GM21526 (cell line): ENCODE measurements at regions not wholly inside any gene's neighbourhood (a gene's known extent, or its start where the extent isn't known, plus 50 kb on each side); places are given as distances from the start of the nearest gene placed in this dataset.
"Not testable (repeated sequence)": the region's sequence is repeated elsewhere in the genome, so short reads cannot be mapped to it uniquely, and the experiment has no call there.

Experiments used
- ATAC-seq: cut with Tn5 transposase; IDR thresholded peaks from one replicate; pipeline ENCODE4 v1.9.1; 2021; ENCODE audit warnings: moderate library complexity; ENCODE audit not compliant: unreplicated experiment, low FRiP score

DNA sequence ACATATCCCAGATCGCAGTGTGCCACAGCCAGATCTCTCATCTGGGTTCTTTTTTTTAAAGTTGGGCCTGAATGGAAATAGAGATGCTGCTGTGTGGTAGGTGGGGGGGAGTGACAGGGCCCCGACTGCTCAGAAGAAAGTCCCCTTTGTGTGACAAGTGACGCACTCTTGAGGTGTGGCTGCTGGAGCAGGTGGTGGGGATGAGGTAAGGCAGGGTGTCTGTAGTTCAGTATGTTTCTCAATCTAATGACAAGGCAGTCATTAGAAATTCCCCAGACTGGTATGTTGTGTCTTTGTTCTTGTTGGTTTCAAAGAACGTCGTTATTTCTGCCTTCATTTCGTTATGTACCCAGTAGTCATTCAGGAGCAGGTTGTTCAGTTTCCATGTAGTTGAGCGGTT, 128.8 kb upstream of the TACR1 start:
- no peak for ATAC-seq

DNA sequence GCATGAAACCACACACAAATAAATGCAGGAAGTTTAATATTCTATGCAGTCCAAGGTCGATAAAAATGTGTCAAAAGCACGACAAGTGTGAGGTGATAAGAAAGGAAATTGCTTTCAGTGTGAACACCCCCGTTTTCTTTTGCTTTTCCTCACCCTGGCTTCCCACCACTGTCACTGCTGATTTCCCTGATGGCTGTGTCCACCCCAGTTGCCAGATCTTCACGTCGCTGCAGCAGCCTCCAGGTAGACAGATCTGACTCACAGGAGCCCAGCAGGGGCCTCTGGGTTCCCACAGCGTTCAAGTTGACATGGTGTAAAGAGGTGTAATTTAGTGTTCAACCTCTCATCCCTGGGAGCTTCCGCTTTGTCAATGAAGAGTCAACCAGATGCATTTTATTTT, 128.0 kb upstream of the TACR1 start:
- no peak for ATAC-seq

DNA sequence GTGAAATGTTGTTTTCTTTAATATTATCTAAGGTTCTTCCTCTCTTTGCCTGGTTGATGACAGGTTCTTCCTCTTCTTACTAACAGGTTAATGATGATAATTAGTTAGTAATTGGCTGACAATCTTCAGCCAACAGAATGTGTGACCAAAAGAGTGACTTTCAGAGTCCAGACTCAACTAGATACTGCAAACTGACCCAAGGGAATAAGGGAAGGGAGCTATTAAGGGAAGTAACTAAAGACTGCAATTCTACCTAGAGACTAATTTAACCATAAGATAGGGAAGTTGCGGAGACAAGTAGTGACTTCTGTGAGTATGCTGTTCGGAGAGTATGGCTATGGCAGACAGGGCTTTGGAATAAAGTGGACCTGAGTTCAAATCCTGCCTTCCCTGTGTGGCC, 127.3 kb upstream of the TACR1 start:
- ATAC-seq, result no peak

DNA sequence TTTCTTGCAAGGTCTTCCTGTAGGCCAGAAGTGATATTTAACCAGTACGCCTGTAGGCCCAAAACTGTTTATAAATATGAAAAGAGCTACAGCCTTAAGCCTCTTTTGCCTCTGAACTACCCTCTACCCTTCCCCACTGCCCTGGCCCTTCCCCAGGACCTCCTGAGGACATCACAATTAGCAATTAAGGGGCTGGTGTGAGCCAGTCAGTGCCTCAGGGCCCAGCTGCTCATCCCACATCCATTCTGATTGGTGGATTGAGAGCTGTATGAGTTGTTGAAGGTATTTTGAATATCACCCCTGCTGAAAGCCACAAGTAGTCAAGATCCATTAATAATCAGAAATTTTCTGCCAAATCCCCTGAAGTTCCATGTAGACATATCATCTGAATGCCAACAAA, 126.3 kb upstream of the TACR1 start:
- ATAC-seq, result no peak

DNA sequence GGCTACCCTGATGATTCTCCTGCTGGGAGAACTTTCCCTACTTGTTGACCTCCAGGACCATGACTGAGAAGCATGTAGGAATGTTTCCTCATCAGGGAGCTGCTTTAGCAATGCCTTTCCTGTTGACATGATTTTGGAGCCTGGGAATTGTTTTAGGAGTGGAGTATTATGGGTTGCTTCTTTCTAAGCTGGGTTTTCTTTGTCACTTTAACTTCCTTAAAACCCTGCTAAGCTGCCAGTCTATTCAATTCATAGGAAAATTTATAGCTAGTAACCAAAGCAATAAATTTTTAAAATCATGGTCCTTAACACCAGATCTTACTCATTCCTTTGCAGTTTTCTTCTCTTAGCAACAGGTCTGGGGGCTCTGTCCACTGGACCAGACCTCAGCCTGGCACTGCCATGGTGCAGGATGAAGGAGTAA, 125.6 kb upstream of the TACR1 start:
- no peak for ATAC-seq

DNA sequence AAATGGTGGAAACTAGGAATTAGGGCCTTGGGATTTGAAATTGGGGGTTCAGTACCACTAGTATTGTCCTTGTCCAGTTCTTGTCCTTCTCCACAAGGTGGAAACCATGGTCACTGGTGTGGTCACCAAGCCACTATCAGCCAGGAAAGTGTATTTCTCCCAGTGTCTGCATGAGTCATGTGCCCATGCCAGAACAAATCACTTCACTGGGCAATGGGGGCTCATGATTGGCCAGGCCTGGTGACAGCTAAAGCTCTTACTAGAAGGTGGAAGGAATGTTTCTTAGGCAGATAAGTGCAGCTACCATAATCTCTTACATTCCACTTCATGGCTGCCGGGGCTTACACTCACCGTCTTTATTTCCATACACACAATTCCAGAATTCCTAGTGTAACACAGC, 124.8 kb upstream of the TACR1 start:
- ATAC-seq, result no peak

DNA sequence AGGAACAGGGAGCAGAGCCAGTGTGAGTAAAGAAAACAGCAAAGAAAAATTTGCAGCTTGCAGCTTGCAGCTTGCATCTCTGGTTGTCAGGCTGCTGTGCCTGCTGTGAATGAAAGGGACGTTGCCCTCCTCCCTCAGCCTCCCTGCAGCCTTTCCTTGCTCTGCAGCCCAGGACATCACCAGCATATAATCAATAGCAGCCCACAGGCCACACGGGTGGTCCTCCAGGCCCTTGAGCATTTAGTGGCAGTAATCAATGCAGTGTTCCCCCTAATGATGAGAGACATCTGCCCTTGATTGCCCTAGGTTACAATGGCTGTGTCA, 122.2 kb upstream of the TACR1 start:
- ATAC-seq, result no peak

DNA sequence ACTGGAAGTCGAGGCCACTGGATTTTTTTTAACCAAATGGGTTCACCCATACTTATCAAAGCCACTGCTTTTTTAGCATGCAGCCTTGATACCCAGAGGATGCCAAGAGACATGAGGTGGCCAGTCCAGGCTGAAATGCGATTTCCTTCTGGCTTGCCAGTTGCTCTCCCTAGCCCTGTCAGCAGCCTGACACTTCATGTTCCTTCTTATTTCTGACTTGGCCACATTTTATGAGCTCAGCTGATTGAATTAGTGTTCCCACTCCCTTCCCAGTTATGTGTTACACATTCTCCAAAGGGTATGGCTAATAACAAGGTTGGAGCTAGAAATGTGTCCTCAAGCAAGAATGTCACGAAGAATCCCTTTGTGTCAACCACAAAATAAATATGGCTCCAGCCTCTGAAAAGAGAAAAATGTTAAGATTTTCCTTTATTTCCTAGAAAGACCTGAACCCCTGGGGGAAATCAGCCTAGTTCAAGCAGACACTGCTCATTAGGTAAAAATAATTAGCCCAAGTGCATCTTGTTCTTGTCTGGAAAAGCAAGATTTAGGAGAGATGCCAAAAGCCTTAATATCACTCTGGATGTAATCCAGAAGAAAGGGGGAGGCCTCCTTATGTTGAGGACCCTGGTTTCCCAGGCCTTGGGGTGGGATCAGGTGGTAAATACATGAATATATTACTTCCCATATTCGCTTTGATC, 121.7 kb upstream of the TACR1 start:
- no peak for ATAC-seq

DNA sequence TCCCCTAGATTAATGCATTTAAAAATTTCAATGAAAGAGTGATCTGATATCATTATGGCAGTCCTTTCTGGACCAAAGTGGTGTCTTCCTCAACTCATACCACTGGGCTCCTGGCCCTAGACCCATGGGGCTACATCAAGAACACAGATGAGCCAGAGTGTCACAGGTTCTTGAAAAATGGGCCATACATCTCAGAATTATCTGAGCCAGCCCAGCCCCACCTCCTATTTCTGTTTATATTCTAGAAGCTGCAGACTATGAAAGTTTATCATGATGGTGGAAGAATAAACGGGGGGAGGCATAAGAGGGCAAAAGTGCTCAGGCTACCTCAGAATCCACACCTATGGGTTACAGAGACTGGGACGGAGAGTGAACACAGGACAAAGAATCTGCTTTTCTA, 120.6 kb upstream of the TACR1 start:
- ATAC-seq, result no peak

DNA sequence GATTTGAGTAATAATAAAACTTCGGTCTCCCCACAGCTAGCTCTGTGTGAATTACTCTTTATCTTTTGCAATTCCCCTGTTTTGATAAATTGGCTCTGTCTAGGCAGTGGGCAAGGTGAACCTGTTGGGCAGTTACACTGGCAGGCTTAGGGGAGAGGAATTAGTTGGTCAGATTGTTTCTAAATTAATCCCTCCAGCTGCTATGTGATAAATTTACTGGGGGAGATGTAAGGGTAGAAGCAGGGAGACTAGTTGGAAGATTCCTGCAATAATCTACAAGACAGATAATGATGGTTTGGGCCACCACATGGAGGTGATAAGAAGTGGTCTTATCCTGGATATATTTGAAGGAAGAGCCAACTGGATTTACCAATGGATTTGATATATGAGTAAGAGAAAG, 118.5 kb upstream of the TACR1 start:
- no peak for ATAC-seq

DNA sequence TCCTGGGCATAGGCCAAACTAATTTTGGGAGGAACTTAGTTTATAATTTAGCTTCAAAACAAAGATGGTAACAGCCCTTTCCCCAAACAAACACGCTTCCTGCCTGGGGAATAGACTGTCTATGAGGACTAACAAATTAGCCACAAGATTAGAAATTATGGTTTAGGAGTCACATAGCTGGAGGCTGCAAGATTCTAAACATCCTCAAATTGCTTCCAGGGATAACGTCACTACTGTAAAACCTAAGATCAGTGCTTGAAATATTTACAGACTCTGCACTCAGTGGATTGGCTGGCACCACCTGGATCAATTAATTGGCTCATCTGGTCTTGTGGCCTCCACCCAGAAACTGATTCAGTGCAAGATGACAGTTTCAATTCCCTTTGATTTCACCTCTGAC, 118.0 kb upstream of the TACR1 start:
- no peak for ATAC-seq

DNA sequence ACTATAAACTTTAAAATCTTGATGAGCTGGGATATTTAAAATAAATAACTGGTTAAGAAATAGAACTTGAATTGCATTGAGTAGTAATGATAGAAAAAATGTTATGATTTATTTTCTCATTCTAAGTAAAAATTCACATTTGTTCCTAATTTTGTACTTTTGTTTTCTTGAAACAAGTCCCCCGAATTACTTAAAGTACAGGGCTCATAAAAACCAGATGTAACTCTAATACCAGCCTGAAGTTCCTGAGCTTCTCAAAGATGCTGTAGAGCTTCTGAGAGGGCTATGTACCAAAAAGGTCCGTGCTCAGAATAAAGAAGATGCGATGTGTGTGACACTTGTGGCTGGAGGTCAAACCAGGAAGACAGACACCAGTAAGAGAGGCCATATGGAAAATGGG, 116.1 kb upstream of the TACR1 start:
- ATAC-seq, result no peak

DNA sequence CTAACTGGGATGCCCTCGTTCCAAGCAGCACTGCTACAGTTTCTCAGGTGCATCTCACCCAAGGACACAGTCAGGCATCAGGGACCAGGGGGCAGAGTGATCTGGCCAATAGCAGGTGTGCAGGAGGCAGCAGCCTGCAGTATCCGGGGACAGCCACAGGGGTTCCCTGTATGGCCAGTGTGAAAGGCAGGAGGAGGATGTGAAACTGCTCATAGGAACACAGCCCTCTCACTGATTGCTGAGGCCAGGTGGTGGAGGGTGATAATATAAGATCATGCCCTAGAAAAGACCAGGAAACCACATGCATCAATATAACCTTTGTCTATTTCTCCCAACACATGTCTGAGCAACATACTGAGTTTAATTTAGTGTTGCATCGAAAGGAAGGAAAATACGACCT, 112.7 kb upstream of the TACR1 start:
- peak; percentile 100 for ATAC-seq

DNA sequence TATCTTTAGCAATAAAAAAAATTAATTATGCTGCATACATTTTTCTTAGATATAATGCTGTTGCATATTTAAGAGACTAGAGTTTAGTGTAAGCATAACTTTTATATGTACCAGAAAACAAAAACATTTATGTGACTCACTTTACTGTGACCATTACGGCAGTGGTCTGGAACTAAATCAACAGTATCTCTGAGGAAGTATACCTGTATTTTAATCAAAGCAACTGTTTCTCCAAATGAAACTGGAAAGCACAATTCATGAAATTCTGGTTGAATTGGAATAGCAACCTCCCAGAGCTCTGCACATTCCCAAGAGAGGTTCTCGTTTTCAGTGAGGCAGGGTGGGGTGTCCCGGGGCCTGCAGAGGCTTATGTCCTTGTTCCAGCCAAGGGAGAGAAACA, 112.2 kb upstream of the TACR1 start:
- ATAC-seq, result no peak

DNA sequence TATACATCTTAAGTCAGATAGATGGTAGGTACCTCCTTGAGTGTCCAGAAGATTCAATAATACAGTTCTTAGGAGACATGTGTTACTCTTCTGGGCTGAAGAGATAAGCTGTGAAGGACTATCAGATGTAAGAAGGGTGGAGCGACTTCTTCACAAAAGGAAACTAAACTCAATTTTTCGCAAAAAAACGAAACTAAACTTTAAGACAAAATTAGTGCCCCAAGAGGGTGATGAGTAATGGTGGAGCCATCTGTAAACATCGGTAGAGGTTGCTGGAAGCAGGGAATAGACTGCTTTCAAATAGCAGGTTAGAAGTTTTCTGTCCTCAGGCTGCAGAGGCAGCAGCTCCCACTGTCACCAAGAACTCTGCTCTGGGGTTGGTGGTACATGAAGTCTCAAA, 111.6 kb upstream of the TACR1 start:
- ATAC-seq, result no peak

DNA sequence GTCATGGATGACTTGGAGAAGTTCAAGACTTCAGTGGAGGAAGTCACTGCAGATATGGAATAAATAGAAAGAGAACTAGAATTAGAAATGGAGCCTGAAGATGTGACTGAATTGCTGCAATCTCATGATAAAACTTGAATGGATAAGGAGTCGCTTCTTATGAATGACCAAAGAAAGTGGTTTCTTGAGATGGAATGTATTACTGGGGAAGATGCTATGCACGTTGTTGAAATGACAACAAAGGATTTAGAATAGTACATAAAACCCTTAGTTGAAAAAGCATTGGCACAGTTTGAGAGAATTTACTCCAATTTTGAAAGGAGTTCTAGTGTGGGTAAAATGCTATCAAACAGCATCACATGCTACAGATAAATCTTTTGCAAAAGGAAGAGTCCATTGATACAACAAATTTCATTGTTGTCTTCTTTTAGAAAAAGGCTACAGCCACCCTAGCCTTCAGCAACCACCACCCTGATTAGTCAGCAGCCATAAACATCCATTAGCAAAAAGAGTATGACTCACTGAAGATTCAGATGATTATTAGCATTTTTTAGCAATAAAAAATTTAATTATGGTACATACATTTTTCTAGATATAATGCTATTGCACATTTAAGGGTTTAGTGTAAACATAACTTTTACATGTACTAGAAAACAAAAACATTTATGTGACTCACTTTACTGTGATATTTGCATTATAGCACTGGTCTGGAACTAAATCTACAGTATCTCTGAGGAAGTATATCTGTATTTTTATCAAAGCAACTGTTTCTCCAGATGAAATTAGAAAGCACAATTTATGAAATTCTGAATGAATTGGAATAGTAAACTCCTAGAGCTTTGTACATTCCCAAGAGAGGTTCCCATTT, 110.5 kb upstream of the TACR1 start:
- no peak for ATAC-seq

DNA sequence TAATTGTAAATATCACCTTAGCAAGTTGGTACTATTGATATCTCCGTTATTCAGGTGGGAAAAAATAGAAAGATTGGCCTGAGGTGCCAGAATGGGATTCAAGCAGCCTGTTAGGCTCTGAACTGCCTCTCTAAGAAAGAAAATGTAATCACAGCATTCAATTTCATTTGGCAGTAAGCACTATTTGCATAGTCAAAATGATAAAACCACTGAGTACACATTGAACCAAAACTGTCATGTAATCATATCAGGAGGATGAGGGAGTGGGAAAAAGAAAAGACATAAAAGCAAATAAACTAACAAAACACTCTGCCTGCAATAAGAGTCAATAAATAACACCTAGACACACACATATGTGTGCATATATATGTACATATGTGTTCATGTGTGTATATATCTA, 103.9 kb upstream of the TACR1 start:
- no peak for ATAC-seq

DNA sequence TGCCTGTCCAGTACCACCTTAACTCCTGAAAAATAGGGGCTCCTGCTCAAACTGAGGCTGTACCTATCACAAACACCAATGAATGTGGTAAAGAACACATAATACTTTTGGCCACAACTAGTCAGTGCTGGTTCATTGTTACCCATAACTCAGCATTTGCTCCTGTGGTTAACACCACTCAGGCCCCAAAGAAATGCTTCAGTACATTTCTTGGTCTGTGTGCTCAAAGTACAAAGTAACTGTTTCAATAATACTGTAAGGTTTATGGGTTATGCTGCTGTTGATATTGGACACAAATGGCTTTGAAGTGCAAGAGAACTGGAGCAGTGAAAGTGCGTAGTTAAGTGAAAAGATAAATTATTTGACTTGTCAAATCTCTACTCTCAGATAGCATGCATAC, 95.0 kb upstream of the TACR1 start:
- ATAC-seq, result no peak

DNA sequence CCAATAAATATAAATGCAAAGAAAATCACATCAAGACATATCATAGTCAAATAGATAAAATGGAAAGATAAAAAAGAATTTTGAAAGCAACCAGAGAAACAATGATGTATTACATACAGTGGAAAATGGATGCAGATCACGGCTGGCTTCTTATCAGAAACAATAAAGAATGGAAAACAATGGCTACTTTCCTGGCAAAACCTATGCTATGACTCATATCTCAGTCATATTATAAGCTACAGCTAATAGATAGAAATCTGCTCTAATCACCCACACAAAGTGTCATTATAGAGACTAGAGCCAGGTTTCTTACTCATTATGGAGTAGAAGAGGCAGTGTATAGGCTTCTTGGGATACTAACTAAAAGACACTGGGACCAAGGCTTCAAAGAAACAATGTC, 93.5 kb upstream of the TACR1 start:
- no peak for ATAC-seq

DNA sequence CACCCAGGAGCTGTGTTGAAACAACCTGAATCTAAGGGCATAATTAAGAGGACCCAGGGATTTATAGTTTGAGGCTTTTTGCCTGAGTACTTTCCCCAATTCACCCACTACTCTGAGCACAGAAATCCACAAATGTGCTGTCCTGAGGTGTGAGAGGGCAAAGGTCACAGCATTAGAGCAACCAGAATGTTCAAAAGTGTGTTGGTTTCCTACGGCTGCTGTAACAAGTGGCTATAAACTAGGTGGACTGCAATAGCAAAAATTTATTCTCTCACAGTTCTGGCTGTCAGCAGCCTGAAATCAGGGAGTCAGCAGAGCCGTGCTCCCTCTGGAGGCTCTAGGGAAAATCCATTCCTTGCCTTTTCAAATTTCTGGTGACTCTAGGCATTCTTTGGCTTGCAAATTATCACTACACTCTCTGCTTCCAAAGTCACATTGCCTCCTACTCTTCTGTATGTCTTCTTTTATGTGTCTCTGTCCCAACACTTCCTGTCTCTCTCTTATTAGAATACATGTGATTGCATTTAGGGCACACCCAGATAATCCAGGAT, 91.4 kb upstream of the TACR1 start:
- ATAC-seq, result no peak

DNA sequence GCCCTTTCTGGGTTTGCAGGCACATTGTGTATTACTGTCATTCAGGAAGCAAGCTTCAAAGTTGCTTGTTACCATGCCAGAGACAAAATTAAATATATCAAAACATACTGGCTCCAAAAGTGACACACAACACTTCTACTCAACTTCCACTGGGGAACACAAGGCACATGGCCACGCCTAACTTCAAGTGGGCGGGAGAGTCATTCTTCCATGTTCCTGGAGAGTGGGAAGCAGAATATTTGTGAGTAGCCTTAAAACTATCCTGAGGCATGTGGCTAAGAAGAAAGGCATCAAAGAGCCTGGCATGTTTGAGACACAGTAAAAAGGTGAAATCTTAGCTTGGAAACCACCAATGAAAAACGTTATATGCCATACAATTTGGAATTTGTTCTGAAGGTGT, 90.5 kb upstream of the TACR1 start:
- no peak for ATAC-seq

DNA sequence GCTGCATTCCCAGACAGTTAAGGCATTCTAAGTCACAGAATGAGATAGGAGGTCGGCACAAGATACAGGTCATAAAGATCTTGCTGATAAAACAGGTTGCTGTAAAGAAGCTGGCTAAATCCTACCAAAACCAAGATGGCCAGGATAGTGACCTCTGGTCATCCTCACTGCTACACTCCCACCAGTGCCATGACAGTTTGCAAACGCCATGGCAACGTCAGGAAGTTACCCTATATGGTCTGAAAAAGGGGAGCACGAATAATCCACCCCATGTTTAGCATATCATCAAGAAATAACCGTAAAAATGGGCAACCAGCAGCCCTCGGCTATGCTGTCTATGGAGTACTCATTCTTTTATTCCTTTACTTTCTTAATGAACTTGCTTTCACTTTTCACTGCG, 89.9 kb upstream of the TACR1 start:
- ATAC-seq, result not testable (repeated sequence)
